ENCODE measurements at regions not wholly inside any gene's neighbourhood (a gene's known extent, or its start where the extent isn't known, plus 50 kb on each side); places are given as distances from the start of the nearest gene placed in this dataset.

GRCh38 chr4:55731959-55732358, 87.6 kb upstream of the EXOC1L start:
- no peak for TF ChIP-seq RAD21 (IDR thresholded peaks at IDR 0.05; ENCODE audit: low read depth)
- no peak for TF ChIP-seq YY1 (IDR thresholded peaks at IDR 0.05; ENCODE audit: low read depth)

Measured in Ishikawa (cell line).